SK-N-SH treated with all-trans-retinoic acid at 6 μM for 48 hours (cell line): ENCODE measurements at regions not wholly inside any gene's neighbourhood (a gene's known extent, or its start where the extent isn't known, plus 50 kb on each side); places are given as distances from the start of the nearest gene placed in this dataset.
"Not testable (repeated sequence)": the region's sequence is repeated elsewhere in the genome, so short reads cannot be mapped to it uniquely, and the experiment has no call there.

ENCODE experiments used
- ATAC-seq: fragments of 200-7000 bp; cut with Tn5 transposase; 3 replicates; pipeline ENCODE4 v1.9.1; 2020; ENCODE audit warnings: mild to moderate bottlenecking, moderate library complexity
- ARNTL ChIP-seq: fragments of 450-650 bp; formaldehyde crosslinking; IDR thresholded peaks from 2 replicates; pipeline ENCODE4 v1.5.0; 2020; ENCODE audit warnings: low read depth, mild to moderate bottlenecking, moderate library complexity, borderline replicate concordance
- BACH2 ChIP-seq: fragments of 250-450 bp; sonication (Bioruptor Pico); IDR thresholded peaks from 2 replicates; pipeline ENCODE4 v1.9.0; 2021; ENCODE audit warnings: mild to moderate bottlenecking, borderline replicate concordance
- CSDC2 ChIP-seq: fragments of 250-450 bp; sonication (Bioruptor Pico); IDR thresholded peaks from 2 replicates; pipeline ENCODE4 v1.5.0; 2020; ENCODE audit warnings: mild to moderate bottlenecking, moderate library complexity
- CSRNP3 ChIP-seq: fragments of 250-450 bp; sonication (Bioruptor Pico); IDR thresholded peaks from 2 replicates; pipeline ENCODE4 v1.5.1; 2021; ENCODE audit warnings: mild to moderate bottlenecking, moderate library complexity
- ESRRG ChIP-seq: fragments of 250-450 bp; sonication (Bioruptor Pico); IDR thresholded peaks from 2 replicates; pipeline ENCODE4 v1.6.1; 2021; ENCODE audit warnings: mild to moderate bottlenecking
- GLIS3 ChIP-seq: fragments of 250-450 bp; sonication (Bioruptor Pico); IDR thresholded peaks from 2 replicates; pipeline ENCODE4 v1.5.0; 2020; ENCODE audit warnings: mild to moderate bottlenecking, moderate library complexity
- ISL1 ChIP-seq: fragments of 250-450 bp; sonication (Bioruptor Pico); IDR thresholded peaks from 2 replicates; pipeline ENCODE4 v2.1.2; 2022; ENCODE audit warnings: mild to moderate bottlenecking, moderate library complexity
- OSR1 ChIP-seq: fragments of 250-450 bp; sonication (Bioruptor Pico); IDR thresholded peaks from 2 replicates; pipeline ENCODE4 v1.8.0; 2022; ENCODE audit warnings: moderate library complexity, mild to moderate bottlenecking, inconsistent platforms
- PPARA ChIP-seq: fragments of 250-450 bp; sonication (Bioruptor Pico); IDR thresholded peaks from 2 replicates; pipeline ENCODE4 v1.5.0; 2020; ENCODE audit warnings: mild to moderate bottlenecking, borderline replicate concordance
- SNAI2 ChIP-seq: fragments of 250-450 bp; sonication (Bioruptor Pico); IDR thresholded peaks from 2 replicates; pipeline ENCODE4 v1.5.0; 2020; ENCODE audit warnings: mild to moderate bottlenecking, moderate library complexity
- TCF4 ChIP-seq: fragments of 250-450 bp; sonication (Bioruptor Pico); IDR thresholded peaks from 2 replicates; pipeline ENCODE4 v1.8.0; 2021; ENCODE audit warnings: mild to moderate bottlenecking, moderate library complexity, borderline replicate concordance
- TOX ChIP-seq: fragments of 250-450 bp; sonication (Bioruptor Pico); IDR thresholded peaks from 2 replicates; pipeline ENCODE4 v1.8.0; 2021; ENCODE audit warnings: mild to moderate bottlenecking, moderate library complexity, borderline replicate concordance
- ZC3H10 ChIP-seq: fragments of 250-450 bp; sonication (Bioruptor Pico); IDR thresholded peaks from 2 replicates; pipeline ENCODE4 v1.5.1; 2021; ENCODE audit warnings: mild to moderate bottlenecking, moderate library complexity
- ZFP3 ChIP-seq: fragments of 250-450 bp; sonication (Bioruptor Pico); IDR thresholded peaks from 2 replicates; pipeline ENCODE4 v1.5.0; 2020; ENCODE audit warnings: mild to moderate bottlenecking, moderate library complexity
- ZFP30 ChIP-seq: fragments of 450-650 bp; formaldehyde crosslinking; IDR thresholded peaks from 2 replicates; pipeline ENCODE4 v1.5.0; 2022; ENCODE audit warnings: mild to moderate bottlenecking, moderate library complexity
- ZNF565 ChIP-seq: fragments of 450-650 bp; formaldehyde crosslinking; conservative IDR thresholded peaks from 2 replicates; pipeline ENCODE4 v1.5.0; 2020; ENCODE audit warnings: low read depth, mild to moderate bottlenecking, moderate library complexity
- ZNF70 ChIP-seq: fragments of 450-650 bp; formaldehyde crosslinking; IDR thresholded peaks from 2 replicates; pipeline ENCODE4 v1.5.0; 2020; ENCODE audit warnings: mild to moderate bottlenecking, moderate library complexity
- ZNF8 ChIP-seq: fragments of 450-650 bp; formaldehyde crosslinking; IDR thresholded peaks from 2 replicates; pipeline ENCODE4 v1.5.0; 2020; ENCODE audit warnings: mild to moderate bottlenecking, moderate library complexity
- TF ChIP-seq, protein P1 (sequence below): fragments of 250-450 bp; sonication (Bioruptor Pico); IDR thresholded peaks from 2 replicates; pipeline ENCODE4 v1.8.0; 2020; ENCODE audit warnings: mild to moderate bottlenecking, moderate library complexity, borderline replicate concordance
- TF ChIP-seq, protein P2 (sequence below): fragments of 250-450 bp; sonication (Bioruptor Pico); IDR thresholded peaks from 2 replicates; pipeline ENCODE4 v1.5.1; 2020; ENCODE audit warnings: low read depth, mild to moderate bottlenecking, moderate library complexity

- TF ChIP-seq ISL1 (CRISPR knock-in tag): no peak
- TF ChIP-seq, protein P1, sequence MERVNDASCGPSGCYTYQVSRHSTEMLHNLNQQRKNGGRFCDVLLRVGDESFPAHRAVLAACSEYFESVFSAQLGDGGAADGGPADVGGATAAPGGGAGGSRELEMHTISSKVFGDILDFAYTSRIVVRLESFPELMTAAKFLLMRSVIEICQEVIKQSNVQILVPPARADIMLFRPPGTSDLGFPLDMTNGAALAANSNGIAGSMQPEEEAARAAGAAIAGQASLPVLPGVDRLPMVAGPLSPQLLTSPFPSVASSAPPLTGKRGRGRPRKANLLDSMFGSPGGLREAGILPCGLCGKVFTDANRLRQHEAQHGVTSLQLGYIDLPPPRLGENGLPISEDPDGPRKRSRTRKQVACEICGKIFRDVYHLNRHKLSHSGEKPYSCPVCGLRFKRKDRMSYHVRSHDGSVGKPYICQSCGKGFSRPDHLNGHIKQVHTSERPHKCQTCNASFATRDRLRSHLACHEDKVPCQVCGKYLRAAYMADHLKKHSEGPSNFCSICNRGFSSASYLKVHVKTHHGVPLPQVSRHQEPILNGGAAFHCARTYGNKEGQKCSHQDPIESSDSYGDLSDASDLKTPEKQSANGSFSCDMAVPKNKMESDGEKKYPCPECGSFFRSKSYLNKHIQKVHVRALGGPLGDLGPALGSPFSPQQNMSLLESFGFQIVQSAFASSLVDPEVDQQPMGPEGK (CRISPR knock-in tag): no peak
- no peak for TF ChIP-seq ZC3H10 (CRISPR knock-in tag)
- TF ChIP-seq SNAI2 (CRISPR knock-in tag): no peak
- TF ChIP-seq TOX (CRISPR knock-in tag): no peak
- no peak for TF ChIP-seq TCF4 (CRISPR knock-in tag)
- TF ChIP-seq ZFP30 (CRISPR knock-in tag): no peak
- TF ChIP-seq CSDC2 (CRISPR knock-in tag): no peak
- no peak for TF ChIP-seq ZFP3
- TF ChIP-seq ESRRG (CRISPR knock-in tag): no peak
- no peak for TF ChIP-seq BACH2 (CRISPR knock-in tag)
- TF ChIP-seq GLIS3: no peak
- no peak for TF ChIP-seq ARNTL (CRISPR knock-in tag)
- ATAC-seq: no peak
Observed at GRCh38 chr10:29772403-29772802, 137.6 kb upstream of the SVIL start.

GRCh38 chr10:29771376-29771775, 136.6 kb upstream of the SVIL start:
- no peak for TF ChIP-seq TOX (CRISPR knock-in tag)
- TF ChIP-seq ESRRG (CRISPR knock-in tag): no peak
- no peak for TF ChIP-seq CSRNP3 (CRISPR knock-in tag)
- TF ChIP-seq, protein P2, sequence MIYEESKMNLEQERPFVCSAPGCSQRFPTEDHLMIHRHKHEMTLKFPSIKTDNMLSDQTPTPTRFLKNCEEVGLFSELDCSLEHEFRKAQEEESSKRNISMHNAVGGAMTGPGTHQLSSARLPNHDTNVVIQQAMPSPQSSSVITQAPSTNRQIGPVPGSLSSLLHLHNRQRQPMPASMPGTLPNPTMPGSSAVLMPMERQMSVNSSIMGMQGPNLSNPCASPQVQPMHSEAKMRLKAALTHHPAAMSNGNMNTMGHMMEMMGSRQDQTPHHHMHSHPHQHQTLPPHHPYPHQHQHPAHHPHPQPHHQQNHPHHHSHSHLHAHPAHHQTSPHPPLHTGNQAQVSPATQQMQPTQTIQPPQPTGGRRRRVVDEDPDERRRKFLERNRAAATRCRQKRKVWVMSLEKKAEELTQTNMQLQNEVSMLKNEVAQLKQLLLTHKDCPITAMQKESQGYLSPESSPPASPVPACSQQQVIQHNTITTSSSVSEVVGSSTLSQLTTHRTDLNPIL (CRISPR knock-in tag): no peak
- no peak for TF ChIP-seq ZFP3
- no peak for TF ChIP-seq ZNF8 (CRISPR knock-in tag)
- TF ChIP-seq SNAI2 (CRISPR knock-in tag): no peak
- TF ChIP-seq, protein P1 (CRISPR knock-in tag): no peak
- TF ChIP-seq CSDC2 (CRISPR knock-in tag): no peak
- TF ChIP-seq GLIS3: no peak
- no peak for TF ChIP-seq TCF4 (CRISPR knock-in tag)
- TF ChIP-seq ZNF70 (CRISPR knock-in tag): no peak
- no peak for TF ChIP-seq ARNTL (CRISPR knock-in tag)
- no peak for TF ChIP-seq ZC3H10 (CRISPR knock-in tag)
- ATAC-seq: no peak

DNA sequence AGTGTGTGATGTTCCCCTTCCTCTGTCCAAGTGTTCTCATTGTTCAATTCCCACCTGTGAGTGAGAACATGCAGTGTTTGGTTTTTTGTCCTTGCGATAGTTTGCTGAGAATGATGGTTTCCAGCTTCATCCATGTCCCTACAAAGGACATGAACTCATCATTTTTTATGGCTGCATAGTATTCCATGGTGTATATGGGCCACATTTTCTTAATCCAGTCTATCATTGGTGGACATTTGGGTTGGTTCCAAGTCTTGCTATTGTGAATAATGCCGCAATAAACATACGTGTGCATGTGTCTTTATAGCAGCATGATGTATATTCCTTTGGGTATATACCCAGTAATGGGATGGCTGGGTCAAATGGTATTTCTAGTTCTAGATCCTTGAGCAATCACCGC, 134.5 kb upstream of the SVIL start:
- not testable (repeated sequence) for ATAC-seq

- ATAC-seq: no peak
- TF ChIP-seq BACH2 (CRISPR knock-in tag) (no peak), TOX (CRISPR knock-in tag) (no peak), PPARA (no peak)
Observed at GRCh38 chr10:29767968-29768367, 133.2 kb upstream of the SVIL start.

GRCh38 chr10:29766753-29767152, 132.0 kb upstream of the SVIL start:
- TF ChIP-seq ZNF565 (no peak), ZNF70 (CRISPR knock-in tag) (no peak), ZFP3 (no peak), OSR1 (no peak), TOX (CRISPR knock-in tag) (no peak), GLIS3 (no peak)
- no peak for ATAC-seq
